IPS-18a (cell line): ENCODE measurements at regions not wholly inside any gene's neighbourhood (a gene's known extent, or its start where the extent isn't known, plus 50 kb on each side); places are given as distances from the start of the nearest gene placed in this dataset.

Experiments used
- H3K27ac ChIP-seq: one replicate; pipeline ENCODE4 v1.5.1; 2013; ENCODE audit warnings: low read length
- H3K27me3 ChIP-seq: one replicate; pipeline ENCODE4 v1.6.1; 2013; ENCODE audit warnings: mild to moderate bottlenecking, low read length; ENCODE audit not compliant: control insufficient read depth, insufficient read depth
- H3K36me3 ChIP-seq: one replicate; pipeline ENCODE4 v1.6.1; 2013; ENCODE audit warnings: low read depth, low read length; ENCODE audit not compliant: control insufficient read depth
- H3K4me1 ChIP-seq: one replicate; pipeline ENCODE4 v1.6.1; 2013; ENCODE audit warnings: low read depth, low read length; ENCODE audit not compliant: control insufficient read depth
- H3K4me3 ChIP-seq: one replicate; pipeline ENCODE4 v1.5.1; 2013; ENCODE audit warnings: low read length
- H3K9ac ChIP-seq: one replicate; pipeline ENCODE4 v1.6.1; 2013; ENCODE audit warnings: mild to moderate bottlenecking, low read length, moderate library complexity
- H3K9me3 ChIP-seq: one replicate; pipeline ENCODE4 v1.6.1; 2013; ENCODE audit warnings: low read depth, low read length; ENCODE audit not compliant: control insufficient read depth

DNA sequence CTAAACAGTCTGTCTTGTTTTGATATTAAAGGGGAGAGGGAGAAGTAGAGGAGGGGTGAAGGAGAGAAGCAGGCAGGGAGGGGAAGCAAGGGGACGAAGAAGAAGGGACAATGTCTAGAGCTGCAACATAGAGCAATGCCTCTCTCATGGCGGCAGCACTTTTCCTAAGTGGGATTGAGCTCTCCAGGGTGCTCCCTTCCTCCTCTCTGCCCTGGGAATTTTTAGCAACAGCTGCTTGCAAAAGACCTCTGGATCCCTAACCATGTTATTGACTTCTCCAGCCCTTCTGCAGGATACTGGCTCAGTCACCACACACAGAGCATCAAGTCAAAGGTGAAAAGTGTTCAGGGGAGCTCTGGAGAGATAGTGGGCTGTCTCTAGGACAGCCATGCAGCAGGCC, 734.9 kb downstream of the EPHA4 start:
- no peaks in the 10 kb centered on the region for H3K9me3 ChIP-seq
- no peaks in the 10 kb centered on the region for H3K27me3 ChIP-seq
- no peaks in the 10 kb centered on the region for H3K36me3 ChIP-seq
- no peak overlapping the region for H3K27ac ChIP-seq
- H3K9ac ChIP-seq = no peak overlapping the region
- no peaks in the 10 kb centered on the region for H3K4me1 ChIP-seq
- H3K4me3 ChIP-seq = no peak overlapping the region

GRCh38 chr2:220842901-220843665, 729.0 kb downstream of the EPHA4 start:
- no peak overlapping the region for H3K27ac ChIP-seq
- H3K36me3 ChIP-seq = no peaks in the 10 kb centered on the region
- H3K9ac ChIP-seq = no peak overlapping the region
- no peaks in the 10 kb centered on the region for H3K4me1 ChIP-seq
- H3K27me3 ChIP-seq = no peaks in the 10 kb centered on the region
- no peaks in the 10 kb centered on the region for H3K9me3 ChIP-seq
- H3K4me3 ChIP-seq = no peak overlapping the region

DNA sequence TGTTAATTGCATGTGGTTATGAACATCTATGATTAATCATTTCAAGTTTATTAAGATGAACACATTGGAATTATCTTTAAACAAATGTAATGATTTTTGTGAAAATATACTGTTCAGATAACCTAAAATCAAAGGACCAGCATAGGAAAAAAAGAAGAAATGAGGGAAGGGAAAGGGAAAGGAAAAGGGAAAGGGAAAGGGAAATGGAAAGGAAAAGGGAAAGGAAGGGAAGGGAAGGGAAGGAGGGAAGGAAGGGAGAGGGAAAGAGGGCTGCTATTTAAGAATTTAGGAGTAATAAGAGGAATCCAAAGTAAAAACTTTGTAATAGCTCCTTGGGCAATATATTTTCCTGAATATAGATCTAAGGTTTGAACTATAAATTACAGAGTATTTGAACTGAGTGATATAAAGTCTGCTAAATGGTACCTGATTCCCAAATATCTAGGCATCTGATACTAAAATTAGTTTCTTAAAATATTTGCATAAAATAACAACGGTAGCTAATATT, 726.3 kb downstream of the EPHA4 start:
- no peak overlapping the region for H3K27ac ChIP-seq
- H3K9ac ChIP-seq = no peak overlapping the region
- no peak overlapping the region for H3K4me3 ChIP-seq
- H3K9me3 ChIP-seq = no peaks in the 10 kb centered on the region
- H3K36me3 ChIP-seq = no peaks in the 10 kb centered on the region
- no peaks in the 10 kb centered on the region for H3K27me3 ChIP-seq
- H3K4me1 ChIP-seq = no peaks in the 10 kb centered on the region

GRCh38 chr2:220847006-220847405, 725.1 kb downstream of the EPHA4 start:
- Histone ChIP-seq H3K27ac (no peak overlapping the region), H3K9ac (no peak overlapping the region), H3K27me3 (no peaks in the 10 kb centered on the region), H3K4me1 (no peaks in the 10 kb centered on the region), H3K9me3 (no peaks in the 10 kb centered on the region), H3K4me3 (no peak overlapping the region), H3K36me3 (no peaks in the 10 kb centered on the region)

DNA sequence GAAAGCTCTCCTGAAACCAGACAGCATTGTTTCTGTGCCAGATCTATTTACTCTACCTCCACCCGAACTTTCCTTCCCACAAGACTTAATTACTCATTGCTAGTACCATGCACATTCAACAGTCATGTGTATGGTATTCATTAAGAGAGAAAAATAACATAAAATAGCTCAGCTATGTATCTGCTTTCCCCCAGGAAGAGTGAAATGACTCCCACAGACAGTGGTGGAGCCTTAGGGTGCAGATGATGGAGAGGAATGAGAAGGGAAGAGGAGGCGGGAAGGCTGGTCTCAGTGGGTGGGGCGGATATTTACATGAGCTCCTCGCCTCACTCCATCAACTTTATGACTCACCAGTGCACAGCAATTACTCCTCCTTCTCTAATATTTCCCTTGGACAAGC, 724.5 kb downstream of the EPHA4 start:
- no peaks in the 10 kb centered on the region for H3K27me3 ChIP-seq
- H3K36me3 ChIP-seq = no peaks in the 10 kb centered on the region
- H3K4me1 ChIP-seq = no peaks in the 10 kb centered on the region
- no peak overlapping the region for H3K27ac ChIP-seq
- H3K4me3 ChIP-seq = no peak overlapping the region
- no peaks in the 10 kb centered on the region for H3K9me3 ChIP-seq
- no peak overlapping the region for H3K9ac ChIP-seq

- Histone ChIP-seq H3K27ac (no peak overlapping the region), H3K9me3 (no peaks in the 10 kb centered on the region), H3K36me3 (no peaks in the 10 kb centered on the region), H3K4me3 (no peak overlapping the region), H3K27me3 (no peaks in the 10 kb centered on the region), H3K4me1 (no peaks in the 10 kb centered on the region), H3K9ac (no peak overlapping the region)
These were observed 722.7 kb downstream of the EPHA4 start for GRCh38 chr2:220849433-220849832.

- Histone ChIP-seq H3K9me3 (no peaks in the 10 kb centered on the region), H3K4me3 (no peak overlapping the region), H3K9ac (no peak overlapping the region), H3K27me3 (no peaks in the 10 kb centered on the region), H3K36me3 (no peaks in the 10 kb centered on the region), H3K27ac (no peak overlapping the region), H3K4me1 (no peaks in the 10 kb centered on the region)
These were observed 722.0 kb downstream of the EPHA4 start for GRCh38 chr2:220850116-220850515.

GRCh38 chr2:220855296-220855695, 716.8 kb downstream of the EPHA4 start:
- no peaks in the 10 kb centered on the region for H3K27me3 ChIP-seq

DNA sequence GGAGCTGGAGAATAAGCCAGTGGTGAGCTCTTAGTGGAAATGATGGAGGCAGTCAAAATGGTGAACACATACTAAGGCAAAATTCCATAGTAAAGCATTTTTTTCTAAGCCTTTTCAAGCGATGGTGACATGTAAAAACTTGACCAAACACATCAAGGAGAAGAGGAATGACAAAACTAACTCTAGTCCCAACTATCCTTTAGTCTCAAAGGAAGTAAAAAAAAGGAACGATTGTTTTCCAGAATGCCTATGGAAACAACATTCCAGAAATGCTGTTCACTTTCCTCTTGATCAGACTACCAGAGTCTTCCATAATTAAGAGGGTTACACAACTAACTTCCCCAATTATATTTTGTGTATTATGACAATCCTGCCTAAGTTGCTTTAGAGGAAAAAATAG, 715.6 kb downstream of the EPHA4 start:
- H3K27me3 ChIP-seq = no peaks in the 10 kb centered on the region
- no peaks in the 10 kb centered on the region for H3K4me1 ChIP-seq
- H3K36me3 ChIP-seq = no peaks in the 10 kb centered on the region
- H3K9ac ChIP-seq = no peak overlapping the region
- H3K27ac ChIP-seq = no peak overlapping the region
- no peak overlapping the region for H3K4me3 ChIP-seq
- no peaks in the 10 kb centered on the region for H3K9me3 ChIP-seq

More at GRCh38 chr2:220855296-220855695, 716.8 kb downstream of the EPHA4 start:
- Histone ChIP-seq H3K4me1 (no peaks in the 10 kb centered on the region), H3K9me3 (no peaks in the 10 kb centered on the region), H3K27ac (no peak overlapping the region), H3K9ac (no peak overlapping the region), H3K36me3 (no peaks in the 10 kb centered on the region), H3K4me3 (no peak overlapping the region)

DNA sequence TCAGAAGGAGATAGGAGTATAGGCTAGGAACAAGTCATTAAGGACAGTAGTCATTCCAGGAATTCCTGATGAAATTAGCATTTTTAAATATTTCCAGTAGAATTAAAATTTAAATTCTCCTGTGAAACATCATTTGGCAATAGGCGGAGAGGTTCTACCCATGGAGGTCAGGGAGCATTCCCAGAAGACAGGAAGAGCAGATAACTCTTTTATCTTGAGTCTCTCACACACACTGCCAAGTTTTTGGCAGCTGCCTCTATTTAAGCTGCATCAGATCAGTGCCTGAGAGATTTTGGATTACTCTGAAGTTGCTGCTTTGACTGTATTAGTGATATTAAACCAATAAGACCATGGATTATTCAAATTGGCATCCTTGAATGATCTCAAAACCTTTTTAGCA, 714.7 kb downstream of the EPHA4 start:
- Histone ChIP-seq H3K36me3 (no peaks in the 10 kb centered on the region), H3K27me3 (no peaks in the 10 kb centered on the region), H3K9me3 (no peaks in the 10 kb centered on the region), H3K9ac (no peak overlapping the region), H3K27ac (no peak overlapping the region), H3K4me3 (no peak overlapping the region), H3K4me1 (no peaks in the 10 kb centered on the region)

- Histone ChIP-seq H3K4me3 (no peak overlapping the region), H3K27ac (no peak overlapping the region), H3K27me3 (no peaks in the 10 kb centered on the region), H3K4me1 (no peaks in the 10 kb centered on the region), H3K9me3 (no peaks in the 10 kb centered on the region), H3K36me3 (no peaks in the 10 kb centered on the region), H3K9ac (no peak overlapping the region)
These were observed 714.0 kb downstream of the EPHA4 start for GRCh38 chr2:220858101-220858500.

DNA sequence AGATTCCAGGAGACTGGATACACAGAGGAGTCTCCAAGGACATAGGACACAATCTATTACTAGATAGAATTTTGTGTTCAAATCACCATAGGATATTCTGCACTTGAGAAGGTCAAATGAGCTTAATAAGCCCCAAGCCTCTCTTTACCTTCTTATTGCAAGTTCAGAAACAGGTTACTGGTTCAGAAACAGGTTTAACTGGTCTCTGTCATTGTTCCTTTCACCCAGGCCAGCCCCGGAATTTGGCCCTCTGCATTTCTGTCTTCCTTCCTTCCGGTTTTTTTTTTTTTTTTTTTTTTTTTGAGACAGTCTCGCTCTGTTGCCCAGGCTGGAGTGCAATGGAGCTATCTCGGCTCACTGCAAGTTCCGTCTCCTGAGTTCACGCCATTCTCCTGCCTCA, 700.2 kb downstream of the EPHA4 start:
- H3K36me3 ChIP-seq = no peaks in the 10 kb centered on the region
- H3K9ac ChIP-seq = no peak overlapping the region
- no peaks in the 10 kb centered on the region for H3K27me3 ChIP-seq
- H3K4me3 ChIP-seq = no peak overlapping the region
- H3K4me1 ChIP-seq = no peaks in the 10 kb centered on the region
- H3K27ac ChIP-seq = no peak overlapping the region
- H3K9me3 ChIP-seq = no peaks in the 10 kb centered on the region
